Mesenchymal stem cell (in vitro differentiated cells and primary cell): ENCODE measurements at regions not wholly inside any gene's neighbourhood (a gene's known extent, or its start where the extent isn't known, plus 50 kb on each side); places are given as distances from the start of the nearest gene placed in this dataset.

Source experiments
- DNase-seq: peaks from one replicate; pipeline ENCODE4 v3.0.0-alpha.2; 2013
- H2AFZ ChIP-seq: one replicate; pipeline ENCODE4 v1.6.1; 2013; ENCODE audit warnings: low read depth, mild to moderate bottlenecking, control low read depth, inconsistent platforms, low read length, moderate library complexity
- H2AK5ac ChIP-seq: 2 replicates; pipeline ENCODE4 v1.6.1; 2013; ENCODE audit warnings: low read length, moderate library complexity, mild to moderate bottlenecking, inconsistent platforms; ENCODE audit not compliant: severe bottlenecking
- H2BK120ac ChIP-seq: one replicate; pipeline ENCODE4 v1.6.1; 2013; ENCODE audit warnings: low read depth, mild to moderate bottlenecking, inconsistent platforms, low read length, moderate library complexity
- H2BK12ac ChIP-seq, 2 experiments: one replicate each; pipeline ENCODE4 v1.6.1; 2013; ENCODE audit warnings: inconsistent platforms in 2 of 2, low read length in 2 of 2, mild to moderate bottlenecking in 2 of 2, moderate library complexity in 2 of 2, control low read depth in 1 of 2
- H2BK15ac ChIP-seq: one replicate; pipeline ENCODE4 v1.6.1; 2013; ENCODE audit warnings: mild to moderate bottlenecking, low read depth, inconsistent platforms; ENCODE audit not compliant: poor library complexity, severe bottlenecking
- H2BK5ac ChIP-seq: 2 replicates; pipeline ENCODE4 v1.6.1; 2013; ENCODE audit warnings: low read depth, mild to moderate bottlenecking, low read length, control low read depth, inconsistent platforms; ENCODE audit not compliant: poor library complexity, severe bottlenecking
- H3K14ac ChIP-seq, 2 experiments: one replicate each; pipeline ENCODE4 v1.6.1; 2013; ENCODE audit warnings: inconsistent platforms in 2 of 2, low read length in 2 of 2, control low read depth in 1 of 2, mild to moderate bottlenecking in 1 of 2, moderate library complexity in 1 of 2
- H3K18ac ChIP-seq, 2 experiments: one replicate each; pipeline ENCODE4 v1.6.1; 2013; ENCODE audit warnings: inconsistent platforms in 2 of 2, low read length in 2 of 2, control low read depth in 1 of 2, low read depth in 1 of 2, mild to moderate bottlenecking in 1 of 2
- H3K23ac ChIP-seq, 2 experiments: one replicate each; pipeline ENCODE4 v1.6.1; 2013; ENCODE audit warnings: inconsistent platforms in 2 of 2, low read length in 2 of 2, mild to moderate bottlenecking in 2 of 2, moderate library complexity in 2 of 2, control low read depth in 1 of 2
- H3K27ac ChIP-seq: 2 replicates; pipeline ENCODE4 v1.5.1; 2013; ENCODE audit warnings: mild to moderate bottlenecking, moderate library complexity, low read length, control low read depth, inconsistent platforms; ENCODE audit not compliant: poor library complexity, severe bottlenecking
- H3K27me3 ChIP-seq, 2 experiments: 2 replicates each; pipeline versions ENCODE4 v1.6.1 to v1.7.0; 2013; ENCODE audit warnings: low read length in 2 of 2, mild to moderate bottlenecking in 2 of 2, moderate library complexity in 2 of 2, control low read depth in 1 of 2, inconsistent platforms in 1 of 2; ENCODE audit not compliant: control insufficient read depth in 1 of 2, insufficient read depth in 1 of 2
- H3K36me3 ChIP-seq, 2 experiments: 2 replicates each; pipeline versions ENCODE4 v1.6.1 to v1.7.0; 2013; ENCODE audit warnings: low read length in 2 of 2, control low read depth in 1 of 2, inconsistent platforms in 1 of 2, low read depth in 1 of 2, mild to moderate bottlenecking in 1 of 2; ENCODE audit not compliant: insufficient read depth in 2 of 2, control insufficient read depth in 1 of 2
- H3K4ac ChIP-seq, 2 experiments: one replicate each; pipeline ENCODE4 v1.6.1; 2013; ENCODE audit warnings: inconsistent platforms in 2 of 2, low read length in 2 of 2, mild to moderate bottlenecking in 2 of 2, moderate library complexity in 2 of 2, control low read depth in 1 of 2, low read depth in 1 of 2
- H3K4me1 ChIP-seq: 2 replicates; pipeline ENCODE4 v1.6.1; 2013; ENCODE audit warnings: low read depth, low read length, control low read depth; ENCODE audit not compliant: control insufficient read depth, insufficient read depth
- H3K4me2 ChIP-seq: 2 replicates; pipeline ENCODE4 v1.6.1; 2013; ENCODE audit warnings: low read length, mild to moderate bottlenecking, inconsistent platforms; ENCODE audit not compliant: poor library complexity, severe bottlenecking
- H3K4me3 ChIP-seq, 2 experiments: 2 replicates each; pipeline versions ENCODE4 v1.5.1 to v1.7.0; 2013; ENCODE audit warnings: low read length in 2 of 2, mild to moderate bottlenecking in 2 of 2, control low read depth in 1 of 2, low read depth in 1 of 2; ENCODE audit not compliant: insufficient read depth in 1 of 2
- H3K79me1 ChIP-seq: replicated peaks from 2 replicates; pipeline ENCODE4 v1.6.1; 2013; ENCODE audit warnings: mild to moderate bottlenecking, control low read depth, low read length, inconsistent platforms; ENCODE audit not compliant: poor library complexity, severe bottlenecking
- H3K9ac ChIP-seq: 2 replicates; pipeline ENCODE4 v1.7.0; 2013; ENCODE audit warnings: mild to moderate bottlenecking, low read length, moderate library complexity
- H3K9me3 ChIP-seq: 2 replicates; pipeline ENCODE4 v1.7.0; 2013; ENCODE audit warnings: mild to moderate bottlenecking, low read length; ENCODE audit not compliant: control insufficient read depth
- H4K8ac ChIP-seq: one replicate; pipeline ENCODE4 v1.6.1; 2013; ENCODE audit warnings: inconsistent platforms, mild to moderate bottlenecking, low read length, moderate library complexity
- H4K91ac ChIP-seq: one replicate; pipeline ENCODE4 v1.6.1; 2013; ENCODE audit warnings: mild to moderate bottlenecking, low read length, inconsistent platforms
- WGBS: methylation state at CpG from one replicate; pipeline ENCODE4 v1.1.7; 2013; ENCODE audit warnings: mixed read lengths; 5-methylcytosine and 5-hydroxymethylcytosine counted together

GRCh38 chr6:154579046-154579445, 68.6 kb upstream of the CNKSR3 start:
- H3K27me3 ChIP-seq, result peaks cover 0 to 2% of the 10 kb centered on the region in 2 experiments
- DNase-seq, result no peak
- no peak overlapping the region for H4K91ac ChIP-seq
- H3K9me3 ChIP-seq, result peaks cover 17% of the 10 kb centered on the region
- H3K9ac ChIP-seq, result no peak overlapping the region
- no peak overlapping the region for H2BK12ac ChIP-seq
- H3K14ac ChIP-seq, result no peak overlapping the region
- no peaks in the 10 kb centered on the region for H3K79me1 ChIP-seq
- H2AFZ ChIP-seq, result no peak overlapping the region
- H3K27ac ChIP-seq, result no peak overlapping the region
- H2BK5ac ChIP-seq, result no peak overlapping the region
- H3K4ac ChIP-seq, result no peak overlapping the region
- H3K18ac ChIP-seq, result no peak overlapping the region
- no peak overlapping the region for H4K8ac ChIP-seq
- H2BK120ac ChIP-seq, result no peak overlapping the region
- H3K23ac ChIP-seq, result no peak overlapping the region
- no peaks in the 10 kb centered on the region for H3K4me1 ChIP-seq
- H2BK15ac ChIP-seq, result no peak overlapping the region
- H3K36me3 ChIP-seq, result no peaks in the 10 kb centered on the region
- H3K4me3 ChIP-seq, result no peak overlapping the region
- WGBS, result 89% methylated on average over 2 of the region's 2 CpGs
- no peak overlapping the region for H3K4me2 ChIP-seq
- no peak overlapping the region for H2AK5ac ChIP-seq

- Histone ChIP-seq H3K9ac (no peak overlapping the region), H3K79me1 (no peaks in the 10 kb centered on the region), H3K23ac (no peak overlapping the region), H3K4ac (no peak overlapping the region), H3K27me3 (peaks cover 0 to 2% of the 10 kb centered on the region in 2 experiments), H2BK120ac (no peak overlapping the region), H3K14ac (no peak overlapping the region), H3K4me2 (no peak overlapping the region), H3K27ac (no peak overlapping the region), H2BK15ac (no peak overlapping the region), H3K18ac (no peak overlapping the region), H3K4me3 (no peak overlapping the region), H3K9me3 (peaks cover 17% of the 10 kb centered on the region), H3K4me1 (no peaks in the 10 kb centered on the region), H2BK5ac (no peak overlapping the region), H3K36me3 (no peaks in the 10 kb centered on the region), H4K8ac (no peak overlapping the region), H2AK5ac (no peak overlapping the region), H4K91ac (no peak overlapping the region), H2BK12ac (no peak overlapping the region), H2AFZ (no peak overlapping the region)
- DNase-seq, result no peak
- 88% methylated on average over 1 of the region's 3 CpGs for WGBS
Observed at GRCh38 chr6:154579485-154579884, 69.0 kb upstream of the CNKSR3 start.

GRCh38 chr6:154580397-154581135, 70.1 kb upstream of the CNKSR3 start:
- H3K9ac ChIP-seq, result no peak overlapping the region
- no peak overlapping the region for H4K8ac ChIP-seq
- no peak overlapping the region for H3K4ac ChIP-seq
- H3K27ac ChIP-seq, result no peak overlapping the region
- no peaks in the 10 kb centered on the region for H3K36me3 ChIP-seq
- H3K18ac ChIP-seq, result no peak overlapping the region
- no peak overlapping the region for H2BK5ac ChIP-seq
- peaks cover 17% of the 10 kb centered on the region for H3K9me3 ChIP-seq
- no peak overlapping the region for H2BK120ac ChIP-seq
- no peak for DNase-seq
- no peak overlapping the region for H2AK5ac ChIP-seq
- no peak overlapping the region for H2AFZ ChIP-seq
- H3K4me1 ChIP-seq, result no peaks in the 10 kb centered on the region
- H3K4me2 ChIP-seq, result no peak overlapping the region
- H3K79me1 ChIP-seq, result no peaks in the 10 kb centered on the region
- no peak overlapping the region for H2BK12ac ChIP-seq
- H3K14ac ChIP-seq, result no peak overlapping the region
- H3K27me3 ChIP-seq, result peaks cover 0 to under 1% of the 10 kb centered on the region in 2 experiments
- no peak overlapping the region for H3K23ac ChIP-seq
- no peak overlapping the region for H3K4me3 ChIP-seq
- H4K91ac ChIP-seq, result no peak overlapping the region
- H2BK15ac ChIP-seq, result no peak overlapping the region

GRCh38 chr6:154582696-154583095, 72.2 kb upstream of the CNKSR3 start:
- Histone ChIP-seq H3K4me3 (no peak overlapping the region), H3K4me2 (no peak overlapping the region), H2BK15ac (no peak overlapping the region), H3K27ac (no peak overlapping the region), H4K8ac (no peak overlapping the region), H3K36me3 (no peaks in the 10 kb centered on the region), H2BK12ac (no peak overlapping the region), H3K9me3 (peaks cover 17% of the 10 kb centered on the region), H2AFZ (no peak overlapping the region), H3K4me1 (no peaks in the 10 kb centered on the region), H3K79me1 (no peaks in the 10 kb centered on the region), H3K14ac (no peak overlapping the region), H3K4ac (no peak overlapping the region), H2AK5ac (no peak overlapping the region), H3K23ac (no peak overlapping the region), H4K91ac (no peak overlapping the region), H3K9ac (no peak overlapping the region), H2BK5ac (no peak overlapping the region), H2BK120ac (no peak overlapping the region), H3K27me3 (no peaks in the 10 kb centered on the region), H3K18ac (no peak overlapping the region)
- DNase-seq, result no peak
- no CpG with 5 or more reads among the region's 1 CpG for WGBS
